ENCODE measurements at regions not wholly inside any gene's neighbourhood (a gene's known extent, or its start where the extent isn't known, plus 50 kb on each side); places are given as distances from the start of the nearest gene placed in this dataset.

GRCh38 chr4:122978789-122979188 lies 56.4 kb upstream of the NUDT6 start:
- no peak overlapping the region for H2BK15ac ChIP-seq (ENCODE audit: low read depth, poor library complexity, severe bottlenecking)
- WGBS, result 98% methylated on average over 4 of the region's 5 CpGs

GRCh38 chr4:122980860-122981259 lies 58.5 kb upstream of the NUDT6 start:
- Histone ChIP-seq H3K36me3 (ENCODE audit: control insufficient read depth in 1 of 2, insufficient read depth in 2 of 2, low read depth in 1 of 2, low read length in 2 of 2) (peaks cover 25 to 39% of the 10 kb centered on the region in 2 experiments), H3K14ac (ENCODE audit: low read length in 2 of 2) (no peak overlapping the region), H2BK12ac (ENCODE audit: low read length in 2 of 2) (no peak overlapping the region), H3K4me3 (ENCODE audit: insufficient read depth in 1 of 2, low read depth in 1 of 2, low read length in 2 of 2) (no peak overlapping the region), H3K4me1 (ENCODE audit: control insufficient read depth, insufficient read depth, low read depth, low read length) (no peaks in the 10 kb centered on the region), H2BK5ac (ENCODE audit: low read depth, low read length, poor library complexity, severe bottlenecking) (no peak overlapping the region), H3K9ac (ENCODE audit: low read length) (no peak overlapping the region), H2AFZ (ENCODE audit: low read depth, low read length) (no peak overlapping the region), H3K4me2 (ENCODE audit: low read length, poor library complexity, severe bottlenecking) (no peak overlapping the region), H3K79me1 (replicated peaks; ENCODE audit: low read length, poor library complexity, severe bottlenecking) (peaks cover 10% of the 10 kb centered on the region), H3K27me3 (ENCODE audit: control insufficient read depth in 1 of 2, insufficient read depth in 1 of 2, low read length in 2 of 2) (no peaks in the 10 kb centered on the region), H2BK15ac (ENCODE audit: low read depth, poor library complexity, severe bottlenecking) (no peak overlapping the region), H4K8ac (ENCODE audit: low read length) (no peak overlapping the region), H3K18ac (ENCODE audit: low read depth in 1 of 2, low read length in 2 of 2) (no peak overlapping the region), H4K91ac (ENCODE audit: low read length) (no peak overlapping the region), H2AK5ac (ENCODE audit: low read length, severe bottlenecking) (no peak overlapping the region), H3K9me3 (ENCODE audit: control insufficient read depth, low read length) (peaks cover 13% of the 10 kb centered on the region), H3K23ac (ENCODE audit: low read length in 2 of 2) (no peak overlapping the region), H3K27ac (ENCODE audit: low read length, poor library complexity, severe bottlenecking) (no peak overlapping the region), H2BK120ac (ENCODE audit: low read depth, low read length) (no peak overlapping the region), H3K4ac (ENCODE audit: low read depth in 1 of 2, low read length in 2 of 2) (no peak overlapping the region)
- DNase-seq, result no peak

More at GRCh38 chr4:122978789-122979188, 56.4 kb upstream of the NUDT6 start:
- Histone ChIP-seq H3K4me1 (ENCODE audit: control insufficient read depth, insufficient read depth, low read depth, low read length) (no peaks in the 10 kb centered on the region), H2AK5ac (ENCODE audit: low read length, severe bottlenecking) (no peak overlapping the region), H2BK12ac (ENCODE audit: low read length in 2 of 2) (no peak overlapping the region), H3K79me1 (replicated peaks; ENCODE audit: low read length, poor library complexity, severe bottlenecking) (peaks cover 7% of the 10 kb centered on the region), H2BK5ac (ENCODE audit: low read depth, low read length, poor library complexity, severe bottlenecking) (no peak overlapping the region), H3K27ac (ENCODE audit: low read length, poor library complexity, severe bottlenecking) (no peak overlapping the region), H3K23ac (ENCODE audit: low read length in 2 of 2) (no peak overlapping the region), H3K4me3 (ENCODE audit: insufficient read depth in 1 of 2, low read depth in 1 of 2, low read length in 2 of 2) (no peak overlapping the region), H3K4ac (ENCODE audit: low read depth in 1 of 2, low read length in 2 of 2) (no peak overlapping the region), H4K8ac (ENCODE audit: low read length) (no peak overlapping the region), H3K4me2 (ENCODE audit: low read length, poor library complexity, severe bottlenecking) (no peak overlapping the region), H3K9me3 (ENCODE audit: control insufficient read depth, low read length) (peaks cover 9% of the 10 kb centered on the region), H3K18ac (ENCODE audit: low read depth in 1 of 2, low read length in 2 of 2) (no peak overlapping the region), H3K14ac (ENCODE audit: low read length in 2 of 2) (no peak overlapping the region), H2BK120ac (ENCODE audit: low read depth, low read length) (no peak overlapping the region), H3K9ac (ENCODE audit: low read length) (no peak overlapping the region), H3K36me3 (ENCODE audit: control insufficient read depth in 1 of 2, insufficient read depth in 2 of 2, low read depth in 1 of 2, low read length in 2 of 2) (peaks cover 25 to 39% of the 10 kb centered on the region in 2 experiments), H3K27me3 (ENCODE audit: control insufficient read depth in 1 of 2, insufficient read depth in 1 of 2, low read length in 2 of 2) (no peaks in the 10 kb centered on the region), H4K91ac (ENCODE audit: low read length) (no peak overlapping the region), H2AFZ (ENCODE audit: low read depth, low read length) (no peak overlapping the region)
- no peak for DNase-seq

DNA sequence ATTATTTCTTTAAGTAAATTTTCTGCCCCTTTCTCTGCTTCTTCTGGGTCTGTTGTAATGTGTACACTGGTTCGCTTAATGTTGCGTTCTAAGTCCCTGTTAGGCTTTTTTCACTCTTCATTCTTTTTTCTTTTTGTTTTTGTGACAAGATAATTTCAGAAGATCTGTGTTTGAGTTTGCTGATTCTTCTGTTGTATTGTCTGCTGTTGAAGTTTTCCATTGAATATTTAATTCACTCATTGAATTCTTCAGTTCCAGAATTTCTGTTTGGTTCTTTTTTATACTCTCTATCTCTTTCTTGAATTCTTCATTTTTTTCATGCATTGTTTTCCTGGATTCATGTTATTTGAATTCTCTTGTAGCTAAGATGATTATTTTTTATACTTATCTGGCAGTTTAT lies 66.3 kb upstream of the NUDT6 start:
- Histone ChIP-seq H2BK120ac (ENCODE audit: low read depth, low read length) (no peak overlapping the region), H3K4me3 (ENCODE audit: insufficient read depth in 1 of 2, low read depth in 1 of 2, low read length in 2 of 2) (no peak overlapping the region), H4K91ac (ENCODE audit: low read length) (no peak overlapping the region), H2AK5ac (ENCODE audit: low read length, severe bottlenecking) (no peak overlapping the region), H3K4ac (ENCODE audit: low read depth in 1 of 2, low read length in 2 of 2) (no peak overlapping the region), H2BK15ac (ENCODE audit: low read depth, poor library complexity, severe bottlenecking) (no peak overlapping the region), H2BK12ac (ENCODE audit: low read length in 2 of 2) (no peak overlapping the region), H4K8ac (ENCODE audit: low read length) (no peak overlapping the region), H3K4me1 (ENCODE audit: control insufficient read depth, insufficient read depth, low read depth, low read length) (peaks cover 2% of the 10 kb centered on the region), H3K23ac (ENCODE audit: low read length in 2 of 2) (no peak overlapping the region), H3K27me3 (ENCODE audit: control insufficient read depth in 1 of 2, insufficient read depth in 1 of 2, low read length in 2 of 2) (no peaks in the 10 kb centered on the region), H3K9me3 (ENCODE audit: control insufficient read depth, low read length) (peaks cover 44% of the 10 kb centered on the region), H2BK5ac (ENCODE audit: low read depth, low read length, poor library complexity, severe bottlenecking) (no peak overlapping the region), H3K14ac (ENCODE audit: low read length in 2 of 2) (no peak overlapping the region), H3K27ac (ENCODE audit: low read length, poor library complexity, severe bottlenecking) (no peak overlapping the region), H3K9ac (ENCODE audit: low read length) (no peak overlapping the region), H3K4me2 (ENCODE audit: low read length, poor library complexity, severe bottlenecking) (no peak overlapping the region), H3K36me3 (ENCODE audit: control insufficient read depth in 1 of 2, insufficient read depth in 2 of 2, low read depth in 1 of 2, low read length in 2 of 2) (peaks cover 4 to 19% of the 10 kb centered on the region in 2 experiments), H2AFZ (ENCODE audit: low read depth, low read length) (no peak overlapping the region), H3K18ac (ENCODE audit: low read depth in 1 of 2, low read length in 2 of 2) (no peak overlapping the region), H3K79me1 (replicated peaks; ENCODE audit: low read length, poor library complexity, severe bottlenecking) (peaks cover 19% of the 10 kb centered on the region)
- DNase-seq, result no peak
- 100% methylated on average over 2 of the region's 2 CpGs for WGBS

DNA sequence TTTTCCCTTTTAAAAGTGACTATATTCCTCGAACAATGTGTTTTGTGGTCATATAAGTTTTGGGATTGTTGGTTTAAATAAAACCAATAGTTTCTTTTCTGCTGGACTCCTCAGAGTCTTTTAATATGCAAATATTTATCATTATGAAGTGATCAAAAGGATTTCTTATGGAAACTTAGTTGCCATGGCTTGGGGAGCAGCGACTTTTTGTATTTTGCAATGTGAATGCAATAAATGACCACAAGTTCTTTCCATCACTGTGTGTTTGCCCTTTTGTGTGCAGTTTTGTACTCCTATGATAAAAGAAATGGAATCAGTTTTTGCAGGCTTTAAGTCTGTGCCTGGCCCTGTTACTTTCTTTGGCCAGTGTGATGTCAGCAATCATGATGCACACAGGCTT lies 68.5 kb upstream of the NUDT6 start:
- Histone ChIP-seq H3K14ac (ENCODE audit: low read length in 2 of 2) (no peak overlapping the region), H2BK5ac (ENCODE audit: low read depth, low read length, poor library complexity, severe bottlenecking) (no peak overlapping the region), H3K79me1 (replicated peaks; ENCODE audit: low read length, poor library complexity, severe bottlenecking) (peaks cover 16% of the 10 kb centered on the region), H2BK15ac (ENCODE audit: low read depth, poor library complexity, severe bottlenecking) (no peak overlapping the region), H2BK12ac (ENCODE audit: low read length in 2 of 2) (no peak overlapping the region), H3K27ac (ENCODE audit: low read length, poor library complexity, severe bottlenecking) (no peak overlapping the region), H3K36me3 (ENCODE audit: control insufficient read depth in 1 of 2, insufficient read depth in 2 of 2, low read depth in 1 of 2, low read length in 2 of 2) (peaks cover 4 to 10% of the 10 kb centered on the region in 2 experiments), H3K27me3 (ENCODE audit: control insufficient read depth in 1 of 2, insufficient read depth in 1 of 2, low read length in 2 of 2) (no peaks in the 10 kb centered on the region), H3K4ac (ENCODE audit: low read depth in 1 of 2, low read length in 2 of 2) (no peak overlapping the region), H3K9ac (ENCODE audit: low read length) (no peak overlapping the region), H2AFZ (ENCODE audit: low read depth, low read length) (no peak overlapping the region), H3K4me3 (ENCODE audit: insufficient read depth in 1 of 2, low read depth in 1 of 2, low read length in 2 of 2) (no peak overlapping the region), H3K4me2 (ENCODE audit: low read length, poor library complexity, severe bottlenecking) (no peak overlapping the region), H3K23ac (ENCODE audit: low read length in 2 of 2) (no peak overlapping the region), H3K9me3 (ENCODE audit: control insufficient read depth, low read length) (peaks cover 39% of the 10 kb centered on the region), H4K8ac (ENCODE audit: low read length) (no peak overlapping the region), H2AK5ac (ENCODE audit: low read length, severe bottlenecking) (no peak overlapping the region), H3K18ac (ENCODE audit: low read depth in 1 of 2, low read length in 2 of 2) (no peak overlapping the region), H2BK120ac (ENCODE audit: low read depth, low read length) (no peak overlapping the region), H3K4me1 (ENCODE audit: control insufficient read depth, insufficient read depth, low read depth, low read length) (peaks cover 2% of the 10 kb centered on the region), H4K91ac (ENCODE audit: low read length) (no peak overlapping the region)
- WGBS, result 97% methylated on average over 2 of the region's 2 CpGs
- no peak for DNase-seq
